CD4-positive, alpha-beta T cell (primary cell): ENCODE measurements at regions not wholly inside any gene's neighbourhood (a gene's known extent, or its start where the extent isn't known, plus 50 kb on each side); places are given as distances from the start of the nearest gene placed in this dataset.
"Not testable (repeated sequence)": the region's sequence is repeated elsewhere in the genome, so short reads cannot be mapped to it uniquely, and the experiment has no call there.

Source experiments
- ATAC-seq: fragments of 200-7000 bp; cut with Tn5 transposase; one replicate; pipeline ENCODE4 v1.10.0; 2022; ENCODE audit warnings: mild to moderate bottlenecking; ENCODE audit not compliant: poor library complexity
- CTCF ChIA-PET: fragments of 350-600 bp; sonication (Branson Sonifier 250); formaldehyde crosslinking; loops from one replicate; lab custom pipeline; 2021; ENCODE audit warnings: antibody characterized with exemption, inconsistent platforms; lab: Charles Lee
- POLR2A ChIA-PET: fragments of 350-600 bp; sonication (Branson Sonifier 250); formaldehyde crosslinking; loops from one replicate; lab custom pipeline; 2021; ENCODE audit warnings: antibody characterized with exemption, inconsistent platforms; lab: Charles Lee
- DNase-seq, 14 experiments: peaks; one replicate each; pipeline ENCODE4 v3.0.0-alpha.2; 2013 to 2020; ENCODE audit warnings: mixed read lengths in 2 of 14
- H3K27ac ChIP-seq, 2 donors: one replicate each; pipeline versions ENCODE4 v1.5.1 to v1.7.0; 2013; ENCODE audit warnings: low read length in 2 of 2, low read depth in 1 of 2, mild to moderate bottlenecking in 1 of 2
- H3K27me3 ChIP-seq, 2 experiments: 1 replicate in 1 of 2; 2 replicates in 1 of 2; pipeline versions ENCODE4 v1.6.1 to v1.7.0; 2013; ENCODE audit warnings: low read length in 2 of 2, control low read depth in 1 of 2, mild to moderate bottlenecking in 1 of 2, moderate library complexity in 1 of 2; ENCODE audit not compliant: insufficient read depth in 2 of 2, control insufficient read depth in 1 of 2
- H3K36me3 ChIP-seq: one replicate; pipeline ENCODE4 v1.6.1; 2013; ENCODE audit warnings: low read length, control low read depth; ENCODE audit not compliant: insufficient read depth
- H3K4me1 ChIP-seq: one replicate; pipeline ENCODE4 v1.6.1; 2013; ENCODE audit warnings: low read length, control low read depth; ENCODE audit not compliant: insufficient read depth
- H3K4me3 ChIP-seq: one replicate; pipeline ENCODE4 v1.5.1; 2013; ENCODE audit warnings: mild to moderate bottlenecking, low read length, moderate library complexity
- H3K9me3 ChIP-seq, 2 experiments: 1 replicate in 1 of 2; 2 replicates in 1 of 2; pipeline versions ENCODE4 v1.6.1 to v1.7.0; 2013; ENCODE audit warnings: low read length in 2 of 2, mild to moderate bottlenecking in 2 of 2, control low read depth in 1 of 2, moderate library complexity in 1 of 2; ENCODE audit not compliant: control insufficient read depth in 1 of 2, insufficient read depth in 1 of 2
- H3K27ac Mint-ChIP-seq: one replicate; pipeline ENCODE4 v1.8.0; 2020; ENCODE audit warnings: mixed read lengths
- H3K27me3 Mint-ChIP-seq: one replicate; pipeline ENCODE4 v1.8.0; 2021; ENCODE audit warnings: mixed read lengths
- H3K36me3 Mint-ChIP-seq: one replicate; pipeline ENCODE4 v1.8.0; 2021; ENCODE audit warnings: low read depth, mixed read lengths
- H3K4me1 Mint-ChIP-seq: one replicate; pipeline ENCODE4 v1.8.0; 2021; ENCODE audit warnings: low read depth, mixed read lengths
- H3K4me3 Mint-ChIP-seq: one replicate; pipeline ENCODE4 v1.8.0; 2020; ENCODE audit warnings: mild to moderate bottlenecking, mixed read lengths
- H3K9me3 Mint-ChIP-seq: one replicate; pipeline ENCODE4 v1.8.0; 2020; ENCODE audit warnings: mixed read lengths
- intact Hi-C, 2 experiments: fragments of 100-400 bp; cut with DNase I in 1 of 2; cut with micrococcal nuclease in 1 of 2; formaldehyde crosslinking; loops; one replicate each; pipeline versions ENCODE4 v1.15.1 to v1.9.0; 2023 to 2025; cut with DNase I, micrococcal nuclease
- TF ChIP-seq, protein P1 (sequence below): fragments of 200-600 bp; IDR thresholded peaks from one replicate; pipeline ENCODE4 v1.8.0; 2022; ENCODE audit warnings: antibody characterized with exemption, mild to moderate bottlenecking

DNA sequence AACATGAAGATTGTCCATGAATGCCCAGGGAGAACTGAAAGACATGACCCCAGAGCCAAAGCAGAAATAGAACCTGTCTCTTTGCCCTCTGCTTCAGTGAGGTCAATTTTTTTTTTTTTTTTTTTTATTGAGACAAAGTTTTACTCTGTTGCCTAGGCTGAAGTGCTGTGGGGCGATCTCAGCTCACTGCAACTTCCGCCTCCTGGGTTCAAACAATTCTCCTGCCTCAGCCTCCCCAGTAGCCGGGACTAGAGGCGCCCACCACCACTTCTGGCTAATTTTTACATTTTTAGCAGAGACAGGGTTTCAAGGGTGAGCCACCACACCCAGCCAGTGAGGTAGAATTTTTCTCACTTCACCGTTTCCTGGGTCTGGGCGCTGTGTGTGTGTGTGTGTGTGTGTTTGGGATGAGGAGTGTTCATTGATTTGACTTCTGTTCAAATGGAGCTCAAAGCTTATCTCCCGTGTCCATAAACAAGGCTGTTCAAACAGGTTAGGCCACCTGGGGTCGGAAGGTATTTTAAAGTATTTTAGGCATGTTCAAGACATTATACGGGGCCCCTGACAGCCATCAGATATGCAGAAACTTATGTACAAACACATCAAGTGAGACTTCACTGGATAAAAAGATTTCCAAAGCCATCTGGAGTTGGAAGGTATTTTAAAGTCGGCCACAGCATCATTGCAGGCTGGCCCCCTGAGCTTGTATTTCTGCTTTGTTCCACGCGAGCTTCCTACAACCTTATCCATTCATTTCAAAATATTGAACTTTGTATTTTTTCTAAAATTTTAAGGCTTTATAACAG, 93.8 kb downstream of the MAP3K8 start:
- CTCF ChIA-PET = interaction anchor here (1.0 kb wide), 1 partner anchor 30 kb away, joined by 3 read pairs; no protein-coding TSS in a partner anchor
- POLR2A ChIA-PET = interaction anchor here (0.8 to 2.5 kb wide), 6 partner anchors 72 to 129 kb away, joined by 3 to 34 read pairs (median 8); no protein-coding TSS in a partner anchor
- Mint-ChIP-seq H3K9me3 (no peaks in the 10 kb centered on the region), H3K36me3 (no peaks in the 10 kb centered on the region), H3K27me3 (no peaks in the 10 kb centered on the region), H3K4me3 (peak overlapping the region; percentile 18), H3K27ac (peak overlapping the region; percentile 97), H3K4me1 (peaks cover 68% of the 10 kb centered on the region)
- Histone ChIP-seq H3K36me3 (no peaks in the 10 kb centered on the region), H3K9me3 (no peaks in the 10 kb centered on the region), H3K27ac (peak overlapping the region in 1 of 2 donors; percentile 12), H3K4me3 (no peak overlapping the region), H3K27me3 (no peaks in the 10 kb centered on the region), H3K4me1 (peaks cover 67% of the 10 kb centered on the region)
- intact Hi-C loops = loop anchor here in 1 of 2 experiments (5.0 kb wide), 3 partner anchors 36 to 501 kb away; partner anchors contain the start of gene MAP3K8
- DNase-seq (peak in 5 of 14 experiments; percentile 1 to 75 (median 22)), ATAC-seq (no peak)
- TF ChIP-seq, protein P1, sequence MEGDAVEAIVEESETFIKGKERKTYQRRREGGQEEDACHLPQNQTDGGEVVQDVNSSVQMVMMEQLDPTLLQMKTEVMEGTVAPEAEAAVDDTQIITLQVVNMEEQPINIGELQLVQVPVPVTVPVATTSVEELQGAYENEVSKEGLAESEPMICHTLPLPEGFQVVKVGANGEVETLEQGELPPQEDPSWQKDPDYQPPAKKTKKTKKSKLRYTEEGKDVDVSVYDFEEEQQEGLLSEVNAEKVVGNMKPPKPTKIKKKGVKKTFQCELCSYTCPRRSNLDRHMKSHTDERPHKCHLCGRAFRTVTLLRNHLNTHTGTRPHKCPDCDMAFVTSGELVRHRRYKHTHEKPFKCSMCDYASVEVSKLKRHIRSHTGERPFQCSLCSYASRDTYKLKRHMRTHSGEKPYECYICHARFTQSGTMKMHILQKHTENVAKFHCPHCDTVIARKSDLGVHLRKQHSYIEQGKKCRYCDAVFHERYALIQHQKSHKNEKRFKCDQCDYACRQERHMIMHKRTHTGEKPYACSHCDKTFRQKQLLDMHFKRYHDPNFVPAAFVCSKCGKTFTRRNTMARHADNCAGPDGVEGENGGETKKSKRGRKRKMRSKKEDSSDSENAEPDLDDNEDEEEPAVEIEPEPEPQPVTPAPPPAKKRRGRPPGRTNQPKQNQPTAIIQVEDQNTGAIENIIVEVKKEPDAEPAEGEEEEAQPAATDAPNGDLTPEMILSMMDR = no peak

DNA sequence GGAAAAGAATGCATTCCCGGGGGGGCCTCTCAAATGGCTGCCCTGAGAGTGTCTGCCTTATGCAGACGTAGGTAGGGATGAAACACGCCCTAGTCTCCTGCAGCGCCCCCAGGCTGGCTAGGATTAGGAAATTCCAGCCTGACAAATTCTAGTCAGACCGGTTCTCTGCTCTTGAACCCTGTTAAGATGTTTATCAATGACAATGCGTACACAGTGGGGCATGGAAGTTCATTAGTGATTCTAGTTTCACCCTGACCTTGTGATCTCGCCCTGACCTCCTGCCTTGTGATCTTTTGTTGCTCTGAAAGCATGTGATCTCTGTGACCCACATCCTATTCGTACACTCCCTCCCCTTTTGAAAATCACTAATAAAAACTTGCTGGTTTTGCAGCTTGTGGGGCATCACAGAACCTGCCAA, 88.7 kb downstream of the MAP3K8 start:
- CTCF ChIA-PET, H3K4me3 Mint-ChIP-seq, ATAC-seq, POLR2A ChIA-PET, intact Hi-C loops, H3K27ac ChIP-seq, H3K36me3 ChIP-seq, H3K27ac Mint-ChIP-seq, H3K27me3 ChIP-seq, H3K36me3 Mint-ChIP-seq, H3K27me3 Mint-ChIP-seq, H3K9me3 Mint-ChIP-seq, H3K4me3 ChIP-seq, H3K9me3 ChIP-seq: not testable (repeated sequence)
- peak in 1 of 14 experiments; percentile 72 for DNase-seq
- H3K4me1 ChIP-seq = peaks cover 38% of the 10 kb centered on the region
- peaks cover 33% of the 10 kb centered on the region for H3K4me1 Mint-ChIP-seq

DNA sequence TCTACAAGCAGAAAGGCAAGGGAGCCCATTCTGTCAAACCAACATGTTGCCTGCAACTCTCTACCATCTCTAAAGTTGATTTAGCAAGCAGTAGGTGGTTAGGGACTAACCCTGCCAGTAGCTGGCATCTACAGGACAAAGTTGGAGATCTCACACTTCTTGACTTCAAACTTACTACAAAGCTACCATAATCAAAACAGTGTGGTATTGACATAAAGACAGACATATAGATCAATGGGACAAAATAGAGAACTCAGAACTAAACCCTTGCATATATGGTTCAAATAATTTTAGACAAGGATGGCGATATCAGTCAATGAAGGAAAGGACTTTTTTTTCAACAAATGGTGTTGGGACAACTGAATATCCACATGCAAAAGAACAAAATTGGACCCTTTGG, 84.9 kb downstream of the MAP3K8 start:
- ATAC-seq = no peak
- no peak overlapping the region for H3K27ac ChIP-seq
- TF ChIP-seq, protein P1 = no peak
- Mint-ChIP-seq H3K27ac (no peak overlapping the region), H3K4me1 (peaks cover 5% of the 10 kb centered on the region), H3K9me3 (no peaks in the 10 kb centered on the region), H3K4me3 (no peak overlapping the region), H3K27me3 (no peaks in the 10 kb centered on the region), H3K36me3 (no peaks in the 10 kb centered on the region)
- no peaks in the 10 kb centered on the region for H3K36me3 ChIP-seq
- DNase-seq = no peak
- no peak overlapping the region for H3K4me3 ChIP-seq
- no peaks in the 10 kb centered on the region for H3K27me3 ChIP-seq
- intact Hi-C loops = no loop called here
- POLR2A ChIA-PET = interaction anchor here (0.6 kb wide), 1 partner anchor 116 kb away, joined by 3 read pairs; no protein-coding TSS in a partner anchor
- CTCF ChIA-PET = no interaction called here
- peaks cover 11% of the 10 kb centered on the region for H3K4me1 ChIP-seq
- H3K9me3 ChIP-seq = no peaks in the 10 kb centered on the region
